GM12875 (cell line): ENCODE measurements at regions not wholly inside any gene's neighbourhood (a gene's known extent, or its start where the extent isn't known, plus 50 kb on each side); places are given as distances from the start of the nearest gene placed in this dataset.

Source experiments
- H3K4me3 ChIP-seq: one replicate; pipeline ENCODE4 v1.5.1; 2011; ENCODE audit warnings: low read depth, low read length, control low read depth
- CTCF ChIP-seq: IDR thresholded peaks from 2 replicates; pipeline ENCODE4 v1.5.1; 2011; ENCODE audit warnings: low read depth, mild to moderate bottlenecking, control low read depth, inconsistent platforms, low read length, moderate library complexity, borderline replicate concordance; ENCODE audit not compliant: insufficient read depth

DNA sequence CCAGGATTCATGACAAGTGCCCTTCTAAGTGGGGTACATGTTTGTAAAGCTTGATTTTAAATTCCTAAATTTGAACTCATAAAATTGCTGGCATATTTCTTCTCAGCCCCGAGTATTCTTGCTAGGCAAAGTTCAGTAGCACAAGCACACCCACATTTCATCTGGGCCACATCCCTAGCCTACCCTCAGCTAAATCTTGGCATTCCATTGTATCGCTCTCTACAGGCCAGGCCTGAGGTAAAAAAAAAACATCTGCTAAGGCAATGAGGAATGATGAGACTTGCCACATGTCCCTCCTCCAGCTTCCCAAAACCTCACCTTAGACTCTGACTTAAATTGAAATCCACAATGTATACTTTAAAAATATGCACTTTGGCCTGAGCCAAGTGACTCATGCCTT is 51.4 kb upstream of the VCX3B start:
- no peak for TF ChIP-seq CTCF
- H3K4me3 ChIP-seq = no peak overlapping the region
